HG03025 (cell line): ENCODE measurements at regions not wholly inside any gene's neighbourhood (a gene's known extent, or its start where the extent isn't known, plus 50 kb on each side); places are given as distances from the start of the nearest gene placed in this dataset.
"Not testable (repeated sequence)": the region's sequence is repeated elsewhere in the genome, so short reads cannot be mapped to it uniquely, and the experiment has no call there.

Experiments
- ATAC-seq: cut with Tn5 transposase; IDR thresholded peaks from one replicate; pipeline ENCODE4 v1.9.1; 2021; ENCODE audit warnings: mild to moderate bottlenecking, moderate library complexity; ENCODE audit not compliant: unreplicated experiment, low FRiP score

DNA sequence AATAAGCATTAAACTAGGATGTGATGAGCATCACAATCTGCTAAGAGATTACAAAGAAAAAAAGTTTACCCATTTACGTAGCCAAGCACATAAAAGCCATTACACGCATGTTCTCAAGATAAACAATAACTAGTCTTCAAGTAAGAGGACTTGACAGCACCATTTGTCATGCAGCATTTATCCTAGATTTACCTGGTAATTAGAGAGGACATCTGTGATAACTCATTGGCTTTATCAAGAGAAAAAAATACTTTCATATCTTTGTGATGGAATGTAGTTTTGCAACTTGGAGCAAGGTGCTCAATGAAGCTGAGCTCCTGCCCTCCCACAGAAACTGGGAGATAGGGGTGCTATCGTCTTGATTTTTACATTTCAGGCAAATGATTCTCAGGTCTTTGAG lies 1023.7 kb downstream of the FSCB start:
- no peak for ATAC-seq

GRCh38 chr14:43481864-43482263 lies 1025.2 kb downstream of the FSCB start:
- no peak for ATAC-seq

- ATAC-seq = no peak
Observed at GRCh38 chr14:43480976-43481375, 1026.1 kb downstream of the FSCB start.

DNA sequence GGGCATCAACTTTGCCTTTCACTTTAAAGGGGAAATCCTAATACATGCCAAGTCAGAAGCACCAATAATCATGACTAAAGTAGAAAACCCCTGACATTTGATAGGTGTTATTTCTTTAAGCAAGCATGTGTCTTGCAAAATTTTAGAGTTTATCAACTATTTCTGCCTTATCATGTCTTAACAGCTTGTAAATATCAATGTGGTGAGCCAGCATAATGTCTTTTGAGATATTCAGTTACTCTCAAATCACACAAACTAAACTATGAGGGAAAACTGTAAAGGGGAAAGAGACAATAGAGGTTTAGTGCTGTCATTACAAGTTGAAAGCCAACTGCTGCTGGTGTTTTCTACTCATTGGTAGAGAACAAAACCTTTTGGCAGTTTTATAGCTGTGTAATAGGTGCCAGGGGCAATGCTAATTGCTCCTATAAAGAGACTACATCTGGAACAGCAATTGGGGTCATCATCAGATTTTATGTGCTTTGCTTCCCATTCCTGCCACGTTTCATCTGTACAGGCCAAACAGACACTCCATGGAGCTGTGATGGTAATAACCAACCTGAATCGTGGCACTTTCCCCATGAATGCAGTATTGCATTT lies 1027.4 kb downstream of the FSCB start:
- no peak for ATAC-seq

DNA sequence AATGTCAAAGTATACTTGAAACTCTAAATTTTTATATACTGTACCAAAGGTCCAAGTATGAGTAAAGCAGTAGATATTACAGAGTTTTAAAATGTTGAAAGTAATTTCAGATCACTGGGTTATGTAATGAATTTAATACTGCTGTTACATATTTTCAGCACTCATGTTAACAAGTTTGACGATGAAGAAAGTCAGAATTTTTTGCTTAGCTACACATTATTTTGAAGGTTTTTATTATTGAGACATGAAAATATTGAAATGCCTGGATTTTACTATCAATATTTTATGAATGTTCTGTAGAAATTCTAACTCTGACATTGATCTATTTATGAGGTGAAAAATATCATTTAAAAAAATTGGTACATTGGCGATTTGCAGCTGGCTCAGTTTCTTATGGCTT lies 1030.3 kb downstream of the FSCB start:
- ATAC-seq = no peak

GRCh38 chr14:43475757-43476156 lies 1031.3 kb downstream of the FSCB start:
- ATAC-seq = no peak

DNA sequence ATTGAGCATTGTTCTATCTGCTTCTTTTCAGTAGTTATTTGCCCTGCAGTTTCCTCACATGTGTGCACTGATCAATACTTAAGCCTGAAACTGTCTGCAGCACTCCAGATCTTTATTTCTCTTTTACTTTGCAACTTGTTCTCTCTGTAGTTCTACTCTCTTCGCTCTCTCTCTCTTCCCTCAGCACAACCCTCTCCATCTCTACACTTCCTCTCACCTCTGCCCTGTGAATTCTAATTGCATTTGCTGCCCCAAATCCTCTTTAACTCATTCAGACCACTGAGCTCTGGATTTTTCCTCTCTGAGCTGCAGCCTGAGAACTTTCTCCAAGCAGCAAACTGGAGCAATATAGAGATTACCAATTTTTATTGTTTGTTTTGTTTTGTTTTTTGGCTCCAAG lies 1035.5 kb downstream of the FSCB start:
- ATAC-seq = no peak

GRCh38 chr14:43464968-43465367 lies 1042.1 kb downstream of the FSCB start:
- ATAC-seq = no peak

DNA sequence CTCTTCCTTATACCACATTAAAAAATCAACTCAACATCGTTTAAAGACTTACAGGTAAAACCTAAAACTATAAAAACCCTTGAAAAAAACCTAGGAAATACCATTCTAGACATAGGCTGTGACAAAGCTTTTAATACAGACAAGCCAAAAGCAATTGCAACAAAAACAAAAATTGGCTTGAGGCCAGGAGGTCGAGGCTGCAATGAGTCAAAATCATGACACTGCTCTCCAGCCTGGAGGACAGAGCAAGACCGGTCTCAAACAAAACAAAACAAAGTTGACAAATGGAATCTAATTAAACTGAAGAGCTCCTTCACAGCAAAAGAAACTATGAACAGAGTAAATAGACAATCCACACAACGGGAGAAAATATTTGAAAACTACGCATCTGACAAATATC lies 1057.8 kb downstream of the FSCB start:
- ATAC-seq = no peak

GRCh38 chr14:43438056-43438455 lies 1069.0 kb downstream of the FSCB start:
- no peak for ATAC-seq

- no peak for ATAC-seq
Observed at GRCh38 chr14:43418324-43418723, 1088.8 kb downstream of the FSCB start.

DNA sequence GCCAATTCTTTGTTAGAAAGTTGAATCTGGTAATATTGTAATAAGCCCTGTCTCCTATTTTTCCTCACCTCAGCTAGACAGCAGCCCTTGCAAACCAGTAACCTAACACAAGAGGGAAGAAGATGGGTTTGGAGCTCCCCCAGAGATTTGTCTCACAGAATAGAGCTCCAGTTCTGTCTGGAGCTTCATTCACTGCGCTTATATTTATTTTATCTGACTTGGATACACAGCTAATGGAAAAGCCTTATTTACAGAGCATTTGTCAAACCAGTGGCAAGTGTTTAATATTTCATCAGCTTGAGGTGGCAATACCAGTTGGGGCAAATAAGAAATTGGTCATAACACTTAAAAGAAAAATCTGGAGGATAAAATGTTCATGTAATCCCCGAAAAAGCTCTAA lies 1094.0 kb downstream of the FSCB start:
- ATAC-seq = no peak

GRCh38 chr14:43411841-43412240 lies 1095.2 kb downstream of the FSCB start:
- ATAC-seq = no peak

GRCh38 chr14:43410631-43411030 lies 1096.5 kb downstream of the FSCB start:
- ATAC-seq = no peak

GRCh38 chr14:43408472-43408871 lies 1098.6 kb downstream of the FSCB start:
- ATAC-seq = no peak

DNA sequence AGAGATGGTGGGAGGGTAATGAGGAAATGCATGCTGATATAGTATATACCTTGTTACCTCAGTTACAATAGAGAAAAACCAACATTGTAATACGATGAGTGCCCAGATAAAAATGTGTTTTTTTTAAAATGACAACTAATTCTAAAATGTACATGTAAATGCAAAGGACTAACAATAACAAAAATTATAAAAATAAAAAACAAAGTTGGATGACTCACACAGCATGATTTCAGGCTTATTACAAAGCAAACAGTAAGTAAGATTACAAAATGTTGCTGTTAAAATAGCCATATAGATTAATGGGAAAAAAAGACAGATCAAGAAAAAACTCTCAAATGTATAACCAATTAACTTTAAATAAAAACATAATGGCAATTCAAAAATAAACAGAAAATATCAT lies 1099.4 kb downstream of the FSCB start:
- ATAC-seq = no peak

DNA sequence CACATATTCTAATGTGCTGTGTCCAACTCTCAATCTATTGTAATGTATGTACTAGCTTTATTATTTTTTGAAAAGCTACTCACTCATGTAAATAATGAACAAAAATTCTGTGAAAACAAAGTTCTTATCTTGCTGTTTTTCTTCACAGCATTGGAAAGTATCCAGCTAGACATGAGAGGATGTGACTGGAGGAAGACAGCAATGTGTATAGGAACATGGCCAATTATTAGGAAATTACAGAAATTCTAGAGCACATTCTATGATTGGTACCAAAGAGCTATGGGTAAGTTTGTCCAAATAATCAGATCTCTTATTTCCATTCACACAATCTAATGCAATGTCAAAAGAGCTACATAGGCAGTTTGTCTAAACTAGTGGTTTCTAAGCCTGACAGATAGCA lies 1100.2 kb downstream of the FSCB start:
- no peak for ATAC-seq

DNA sequence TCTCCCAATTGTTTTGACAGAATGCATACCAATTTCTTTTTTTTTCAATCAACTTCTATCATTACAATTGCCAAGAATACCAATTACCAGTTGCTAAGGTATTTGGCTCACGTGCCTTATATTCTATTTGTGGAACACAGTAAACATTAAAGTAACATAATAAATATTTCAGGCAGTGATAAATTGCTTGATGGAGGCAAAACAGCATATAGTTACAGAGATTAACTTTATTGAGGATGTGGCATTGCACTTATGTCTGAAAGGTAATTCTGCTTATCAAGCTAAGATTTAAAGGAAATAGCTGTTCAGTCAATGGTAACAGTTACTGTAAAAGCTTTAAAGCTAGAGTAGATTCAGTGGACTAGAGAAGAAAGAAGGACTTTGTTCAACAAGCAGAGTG lies 1107.8 kb downstream of the FSCB start:
- no peak for ATAC-seq

- ATAC-seq = not testable (repeated sequence)
Observed at GRCh38 chr14:43370565-43370896, 1136.6 kb downstream of the FSCB start.

DNA sequence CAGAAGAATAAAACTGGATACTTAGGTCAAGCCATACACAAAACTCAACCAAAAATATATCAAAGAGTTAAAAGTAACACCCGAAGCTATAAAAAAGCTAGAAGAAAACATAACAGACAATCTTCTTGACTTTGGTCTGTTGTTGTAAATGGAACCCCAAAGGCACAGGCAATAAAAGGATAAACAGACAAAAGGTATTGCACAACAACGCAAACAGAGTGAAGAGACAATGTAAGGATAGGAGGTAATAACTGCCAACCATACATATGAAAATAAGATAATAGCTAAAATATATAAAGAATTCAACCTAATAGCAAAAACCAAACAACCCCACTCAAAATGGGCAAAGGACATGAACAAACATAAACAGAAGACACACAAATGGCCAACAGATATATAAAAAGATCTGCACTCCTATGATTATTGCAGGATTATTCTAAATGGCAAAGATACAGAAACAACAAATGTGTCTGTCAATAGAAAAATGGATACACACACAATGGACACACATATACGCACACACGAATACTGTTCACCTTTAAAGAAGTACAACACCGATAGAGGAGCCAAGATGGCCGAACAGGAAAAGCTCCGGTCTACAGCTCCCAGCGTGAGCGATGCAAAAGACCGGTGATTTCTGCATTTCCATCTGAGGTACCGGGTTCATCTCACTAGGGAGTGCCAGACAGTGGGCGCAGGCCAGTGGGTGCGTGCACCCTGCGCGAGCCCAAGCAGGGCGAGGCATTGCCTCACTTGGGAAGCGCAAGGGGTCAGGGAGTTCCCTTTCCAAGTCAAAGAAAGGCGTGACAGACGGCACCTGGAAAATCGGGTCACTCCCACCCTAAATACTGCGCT lies 1137.1 kb downstream of the FSCB start:
- no peak for ATAC-seq

GRCh38 chr14:43362586-43362985 lies 1144.5 kb downstream of the FSCB start:
- ATAC-seq = no peak

GRCh38 chr14:43361751-43362150 lies 1145.3 kb downstream of the FSCB start:
- no peak for ATAC-seq
